Endothelial cell of umbilical vein (primary cell): ENCODE measurements at regions not wholly inside any gene's neighbourhood (a gene's known extent, or its start where the extent isn't known, plus 50 kb on each side); places are given as distances from the start of the nearest gene placed in this dataset.

Experiments
- GATA2 ChIP-seq: IDR thresholded peaks from 2 replicates; pipeline ENCODE4 v1.7.0; 2011; ENCODE audit warnings: low read depth, mild to moderate bottlenecking, moderate library complexity, mixed read lengths, low read length; ENCODE audit not compliant: insufficient read length, insufficient read depth
- POLR2AphosphoS5 ChIP-seq: IDR thresholded peaks from 2 replicates; pipeline ENCODE4 v1.6.1; 2012; ENCODE audit warnings: low read depth, mild to moderate bottlenecking, control low read depth, low read length, moderate library complexity; ENCODE audit not compliant: insufficient read depth
- TF ChIP-seq, protein P1 (sequence below), 2 donors: IDR thresholded peaks; 1 replicate in 1 of 2; 2 replicates in 1 of 2; pipeline ENCODE4 v1.5.1; 2011; ENCODE audit warnings: low read length in 2 of 2, mild to moderate bottlenecking in 2 of 2, moderate library complexity in 2 of 2, control low read depth in 1 of 2, inconsistent platforms in 1 of 2, low read depth in 1 of 2; ENCODE audit not compliant: insufficient read depth in 1 of 2; ENCODE audit errors: extremely low read depth in 1 of 2
- TF ChIP-seq, protein P2 (sequence below): IDR thresholded peaks from 2 replicates; pipeline ENCODE4 v1.6.1; 2011; ENCODE audit not compliant: insufficient read depth, insufficient read length

DNA sequence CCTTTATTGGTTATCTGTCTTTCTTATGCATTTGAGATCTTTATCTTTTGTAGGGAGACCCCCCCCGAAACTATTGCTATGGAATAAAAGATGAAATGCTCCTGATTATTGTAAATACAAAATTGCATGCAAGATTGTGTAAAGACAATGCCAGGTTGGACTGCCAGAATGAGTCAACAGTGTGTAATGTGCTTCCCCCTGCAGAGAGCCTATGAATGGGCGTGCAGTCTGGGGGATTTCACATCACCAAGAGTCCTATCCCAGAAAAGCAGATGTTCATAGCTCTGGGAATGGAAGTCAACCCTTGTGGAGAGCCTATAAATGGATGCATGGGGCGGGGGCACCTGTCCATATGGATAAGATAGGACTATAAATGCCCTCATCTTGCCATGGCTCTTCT is 584.3 kb downstream of the NSUN3 start:
- TF ChIP-seq, protein P1, sequence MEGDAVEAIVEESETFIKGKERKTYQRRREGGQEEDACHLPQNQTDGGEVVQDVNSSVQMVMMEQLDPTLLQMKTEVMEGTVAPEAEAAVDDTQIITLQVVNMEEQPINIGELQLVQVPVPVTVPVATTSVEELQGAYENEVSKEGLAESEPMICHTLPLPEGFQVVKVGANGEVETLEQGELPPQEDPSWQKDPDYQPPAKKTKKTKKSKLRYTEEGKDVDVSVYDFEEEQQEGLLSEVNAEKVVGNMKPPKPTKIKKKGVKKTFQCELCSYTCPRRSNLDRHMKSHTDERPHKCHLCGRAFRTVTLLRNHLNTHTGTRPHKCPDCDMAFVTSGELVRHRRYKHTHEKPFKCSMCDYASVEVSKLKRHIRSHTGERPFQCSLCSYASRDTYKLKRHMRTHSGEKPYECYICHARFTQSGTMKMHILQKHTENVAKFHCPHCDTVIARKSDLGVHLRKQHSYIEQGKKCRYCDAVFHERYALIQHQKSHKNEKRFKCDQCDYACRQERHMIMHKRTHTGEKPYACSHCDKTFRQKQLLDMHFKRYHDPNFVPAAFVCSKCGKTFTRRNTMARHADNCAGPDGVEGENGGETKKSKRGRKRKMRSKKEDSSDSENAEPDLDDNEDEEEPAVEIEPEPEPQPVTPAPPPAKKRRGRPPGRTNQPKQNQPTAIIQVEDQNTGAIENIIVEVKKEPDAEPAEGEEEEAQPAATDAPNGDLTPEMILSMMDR (IDR thresholded peaks at IDR 0.05; ENCODE audit: extremely low read depth in 1 of 2, insufficient read depth in 1 of 2, low read depth in 1 of 2, low read length in 2 of 2) = no peak
- TF ChIP-seq GATA2 = no peak
- TF ChIP-seq, protein P2, sequence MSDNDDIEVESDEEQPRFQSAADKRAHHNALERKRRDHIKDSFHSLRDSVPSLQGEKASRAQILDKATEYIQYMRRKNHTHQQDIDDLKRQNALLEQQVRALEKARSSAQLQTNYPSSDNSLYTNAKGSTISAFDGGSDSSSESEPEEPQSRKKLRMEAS = no peak
- no peak for TF ChIP-seq POLR2AphosphoS5
